ENCODE measurements at regions not wholly inside any gene's neighbourhood (a gene's known extent, or its start where the extent isn't known, plus 50 kb on each side); places are given as distances from the start of the nearest gene placed in this dataset.

DNA sequence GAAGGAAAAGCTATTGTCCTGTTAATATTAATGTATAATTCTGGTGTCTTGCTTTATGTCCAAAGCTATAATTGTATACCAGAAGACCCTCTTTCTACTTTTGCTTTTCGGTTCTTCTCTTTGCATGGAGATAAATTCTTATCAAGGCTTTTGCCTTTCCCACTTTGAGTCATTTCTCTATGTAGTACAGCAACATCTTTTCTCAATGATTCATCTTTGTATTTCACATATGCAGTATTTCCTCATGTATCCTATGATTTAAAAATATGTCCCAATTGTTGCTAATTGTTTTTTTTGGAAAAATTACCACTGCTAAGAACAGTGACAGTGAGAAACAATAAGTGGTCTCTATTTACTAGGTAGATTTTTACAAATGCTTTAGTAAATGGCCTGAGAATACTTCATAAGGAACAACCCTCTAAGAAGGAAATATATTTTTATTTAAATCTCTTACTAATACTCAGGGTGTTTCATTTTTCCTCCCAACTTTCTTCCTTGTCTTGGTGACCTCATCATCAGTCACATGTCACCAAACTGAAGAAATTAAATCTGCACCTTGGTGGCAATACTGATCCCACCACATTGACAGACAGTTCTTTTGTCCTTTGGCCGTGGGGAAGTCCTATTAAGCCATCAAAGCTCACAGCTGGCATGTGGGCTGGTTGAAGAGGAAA is 290.6 kb downstream of the SATB1 start:
- no peak overlapping the region for H2AFZ ChIP-seq (ENCODE audit: low read length)
- no peak overlapping the region for H4K8ac ChIP-seq (ENCODE audit: extremely low read depth, insufficient read depth, low read length)
- H4K5ac ChIP-seq (ENCODE audit: insufficient read length, low read depth, low read length): no peak overlapping the region
- no peak overlapping the region for H3K4me3 ChIP-seq (ENCODE audit: extremely low read depth in 1 of 4, insufficient read depth in 2 of 4, low read depth in 3 of 4, low read length in 4 of 4)
- ChIA-PET CTCF (ENCODE audit: partially characterized antibody) (interaction anchor here (0.9 to 1.6 kb wide), 2 partner anchors 11 to 240 kb away, joined by 3 to 4 read pairs; no protein-coding TSS in a partner anchor), POLR2A (ENCODE audit: partially characterized antibody) (no interaction called here)
- H3K79me2 ChIP-seq (ENCODE audit: control insufficient read depth in 1 of 2, insufficient read depth in 2 of 2, low read length in 2 of 2): no peaks in the 10 kb centered on the region
- H2BK15ac ChIP-seq (ENCODE audit: low read length): no peak overlapping the region
- no peaks in the 10 kb centered on the region for H3K27me3 ChIP-seq (replicated peaks in 1 of 4; ENCODE audit: control insufficient read depth in 3 of 4, extremely low read depth in 1 of 4, insufficient read depth in 3 of 4, low read length in 3 of 4)
- H3K9me3 ChIP-seq (ENCODE audit: insufficient read depth in 2 of 2, low read depth in 1 of 2, low read length in 1 of 2): no peaks in the 10 kb centered on the region
- no peak overlapping the region for H2BK5ac ChIP-seq (ENCODE audit: low read depth, low read length)
- FAIRE-seq (no peak), DNase-seq (ENCODE audit: low read depth in 1 of 2, low spot score in 2 of 2) (no peak)
- 84% methylated on average over 2 of the region's 2 CpGs; no CpG with 5 or more reads in 1 of the 2 experiments for WGBS, 2 experiments (ENCODE audit: extremely low coverage in 1 of 2, insufficient coverage in 1 of 2, insufficient read length in 1 of 2, insufficient replicate concordance in 2 of 2, low coverage in 1 of 2, low lambda C conversion rate in 2 of 2, missing lambda C conversion rate in 1 of 2)
- no peaks in the 10 kb centered on the region for H3K23me2 ChIP-seq (ENCODE audit: low read depth, low read length)
- H2AK5ac ChIP-seq (ENCODE audit: low read depth, low read length): no peak overlapping the region
- no peak overlapping the region for H4K91ac ChIP-seq (replicated peaks; ENCODE audit: insufficient read length, low read length)
- H2BK120ac ChIP-seq (replicated peaks; ENCODE audit: low read depth, low read length): no peak overlapping the region
- H3K23ac ChIP-seq (ENCODE audit: insufficient read length): no peak overlapping the region
- no peak overlapping the region for H3K14ac ChIP-seq (ENCODE audit: insufficient read length)
- H3K4ac ChIP-seq (replicated peaks; ENCODE audit: insufficient read length, low read depth, low read length): no peak overlapping the region
- no peak overlapping the region for H3K18ac ChIP-seq (ENCODE audit: extremely low read depth, low read length)
- H3K27ac ChIP-seq (ENCODE audit: low read depth, low read length): no peak overlapping the region
- no peak overlapping the region for H3K56ac ChIP-seq (replicated peaks; ENCODE audit: insufficient read length, low read depth, low read length)
- no peaks in the 10 kb centered on the region for H4K20me1 ChIP-seq (replicated peaks in 1 of 2; ENCODE audit: control insufficient read depth in 1 of 2, insufficient read depth in 2 of 2, low read length in 2 of 2)
- H3K4me2 ChIP-seq (ENCODE audit: insufficient read depth in 1 of 2, low read depth in 2 of 2, low read length in 2 of 2): no peak overlapping the region
- H2BK20ac ChIP-seq (ENCODE audit: low read length): no peak overlapping the region
- H3K36me3 ChIP-seq (ENCODE audit: control insufficient read depth in 2 of 4, insufficient read depth in 4 of 4, low read length in 3 of 4): no peaks in the 10 kb centered on the region
- no peak overlapping the region for H3K9ac ChIP-seq (replicated peaks in 1 of 4; ENCODE audit: extremely low read depth in 1 of 4, low read depth in 3 of 4, low read length in 3 of 4)
- no peak overlapping the region for H2BK12ac ChIP-seq (ENCODE audit: low read depth, low read length)
- TF ChIP-seq, protein P1, sequence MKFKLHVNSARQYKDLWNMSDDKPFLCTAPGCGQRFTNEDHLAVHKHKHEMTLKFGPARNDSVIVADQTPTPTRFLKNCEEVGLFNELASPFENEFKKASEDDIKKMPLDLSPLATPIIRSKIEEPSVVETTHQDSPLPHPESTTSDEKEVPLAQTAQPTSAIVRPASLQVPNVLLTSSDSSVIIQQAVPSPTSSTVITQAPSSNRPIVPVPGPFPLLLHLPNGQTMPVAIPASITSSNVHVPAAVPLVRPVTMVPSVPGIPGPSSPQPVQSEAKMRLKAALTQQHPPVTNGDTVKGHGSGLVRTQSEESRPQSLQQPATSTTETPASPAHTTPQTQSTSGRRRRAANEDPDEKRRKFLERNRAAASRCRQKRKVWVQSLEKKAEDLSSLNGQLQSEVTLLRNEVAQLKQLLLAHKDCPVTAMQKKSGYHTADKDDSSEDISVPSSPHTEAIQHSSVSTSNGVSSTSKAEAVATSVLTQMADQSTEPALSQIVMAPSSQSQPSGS (IDR thresholded peaks at IDR 0.05; ENCODE audit: low read length): no peak
- no peak for TF ChIP-seq HDAC6 (IDR thresholded peaks at IDR 0.05; ENCODE audit: low read depth, low read length)
- TF ChIP-seq CREB1 (IDR thresholded peaks at IDR 0.05): no peak
- no peak for TF ChIP-seq KDM1A (IDR thresholded peaks at IDR 0.05; ENCODE audit: borderline replicate concordance, low read length)
- no peak for TF ChIP-seq USF2 (IDR thresholded peaks at IDR 0.05; ENCODE audit: low read length)
- H3K79me1 ChIP-seq (ENCODE audit: low read depth, low read length): no peaks in the 10 kb centered on the region
- H3K4me1 ChIP-seq (replicated peaks in 1 of 4; ENCODE audit: control insufficient read depth in 3 of 4, insufficient read depth in 4 of 4, low read length in 3 of 4): no peaks in the 10 kb centered on the region

Measured in H1 (cell line).